Caki2 (cell line): ENCODE measurements at regions not wholly inside any gene's neighbourhood (a gene's known extent, or its start where the extent isn't known, plus 50 kb on each side); places are given as distances from the start of the nearest gene placed in this dataset.
"Not testable (repeated sequence)": the region's sequence is repeated elsewhere in the genome, so short reads cannot be mapped to it uniquely, and the experiment has no call there.

Experiments
- DNase-seq: peaks from one replicate; pipeline ENCODE4 v3.0.0-alpha.2; 2015; ENCODE audit warnings: low read depth
- in situ Hi-C: cut with HindIII; loops from 2 replicates; pipeline ENCODE4 v1.10.0; 2016; ENCODE audit warnings: low sequenced_read_pairs, low pct_unique_long_range_greater_than_20kb, mixed read lengths

DNA sequence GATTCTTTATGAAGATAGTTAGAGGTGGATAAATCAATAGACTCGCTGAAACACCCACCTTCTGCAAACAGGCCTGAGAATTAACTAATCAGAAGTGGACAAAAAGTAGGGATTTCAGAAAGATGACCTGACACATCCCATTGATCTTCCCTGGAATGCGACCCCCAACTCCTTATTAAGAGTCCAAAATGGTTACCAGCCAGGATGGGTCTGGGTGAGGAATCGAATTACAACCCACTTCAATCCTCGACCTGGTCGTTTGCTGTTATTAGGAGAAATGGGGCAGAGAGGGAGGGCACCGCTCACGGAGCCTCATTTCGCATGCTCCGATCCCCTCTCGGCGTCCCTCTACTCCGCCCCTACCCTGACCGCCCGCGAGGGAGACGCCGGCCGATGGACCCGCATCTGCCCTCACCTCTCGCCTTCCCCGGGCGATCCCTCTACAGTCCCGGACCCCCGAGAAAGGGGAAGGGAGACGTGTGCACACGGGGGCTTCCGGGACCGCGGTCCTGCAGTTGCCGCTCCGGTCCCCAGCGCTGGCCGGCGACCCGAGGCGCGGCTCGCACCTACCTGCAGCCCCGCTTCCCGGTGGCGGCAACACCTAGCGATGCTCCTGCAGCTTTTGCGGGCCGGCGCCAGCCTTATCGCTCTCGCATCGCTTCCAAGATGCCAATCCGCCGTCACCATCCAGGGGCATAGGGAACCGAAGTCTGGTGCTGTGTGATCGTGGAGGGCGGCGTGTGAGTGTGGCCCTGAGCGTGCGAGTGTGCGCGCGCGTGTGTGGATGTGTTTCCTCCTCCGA is 69.3 kb upstream of the USP15 start:
- in situ Hi-C loops: no loop called here
- no peak for DNase-seq

- in situ Hi-C loops: no loop called here
- DNase-seq: no peak
Measured at GRCh38 chr12:62191491-62192179, 68.6 kb upstream of the USP15 start.

DNA sequence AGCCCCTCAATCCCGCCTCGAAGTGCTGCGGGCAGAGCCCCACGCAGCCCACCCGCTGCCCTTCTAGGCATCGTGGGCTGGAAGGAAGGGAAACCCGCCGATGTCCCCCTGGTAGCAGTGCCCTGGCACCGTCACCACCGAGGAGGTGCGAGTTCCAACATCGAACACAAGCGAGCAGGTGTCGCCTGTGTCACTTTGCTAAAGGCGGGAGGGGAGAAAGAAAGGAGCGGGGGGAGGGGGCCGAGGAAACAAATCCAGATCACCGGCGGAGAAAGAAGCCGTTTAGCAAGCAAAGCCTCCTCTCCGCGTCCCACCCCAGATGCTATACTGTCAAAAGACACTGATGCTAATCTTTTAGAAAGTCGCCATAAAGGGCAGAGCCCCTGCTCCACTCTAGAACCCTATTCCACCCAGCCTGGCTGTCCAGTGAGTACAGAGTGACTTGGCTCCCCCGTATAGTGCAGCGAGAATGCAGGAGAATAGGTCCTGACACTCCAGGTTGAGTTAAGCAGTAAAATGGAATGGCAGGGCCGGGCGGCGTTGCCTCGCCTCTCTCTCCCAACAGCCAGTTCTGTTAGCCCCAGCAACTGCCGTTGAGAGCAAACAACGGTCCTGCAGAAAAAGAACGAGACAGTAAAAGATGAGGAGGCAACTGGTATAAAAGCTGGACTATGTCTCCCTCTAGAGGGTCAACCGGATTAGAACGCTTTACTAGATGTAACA is 67.9 kb upstream of the USP15 start:
- DNase-seq: peak; percentile 67
- in situ Hi-C loops: no loop called here

DNA sequence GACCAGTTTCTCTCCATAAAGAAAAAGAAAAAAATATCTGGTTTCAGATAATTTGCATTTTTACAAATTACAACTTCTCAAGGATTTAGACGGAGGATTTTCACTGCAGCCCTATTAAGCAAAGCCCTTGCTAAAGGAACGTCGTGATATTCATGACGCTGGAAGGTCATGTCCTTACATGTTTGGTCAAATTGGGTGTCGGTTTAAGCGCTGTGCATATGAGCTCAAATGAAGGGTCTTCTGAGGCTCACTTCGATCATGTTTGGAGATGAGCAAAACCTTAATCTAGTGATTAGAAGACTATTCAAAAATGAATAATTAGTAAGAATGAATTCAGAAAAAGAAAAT is 67.3 kb upstream of the USP15 start:
- in situ Hi-C loops: no loop called here
- no peak for DNase-seq

GRCh38 chr12:62194031-62194430 is 66.2 kb upstream of the USP15 start:
- DNase-seq: no peak
- in situ Hi-C loops: no loop called here

DNA sequence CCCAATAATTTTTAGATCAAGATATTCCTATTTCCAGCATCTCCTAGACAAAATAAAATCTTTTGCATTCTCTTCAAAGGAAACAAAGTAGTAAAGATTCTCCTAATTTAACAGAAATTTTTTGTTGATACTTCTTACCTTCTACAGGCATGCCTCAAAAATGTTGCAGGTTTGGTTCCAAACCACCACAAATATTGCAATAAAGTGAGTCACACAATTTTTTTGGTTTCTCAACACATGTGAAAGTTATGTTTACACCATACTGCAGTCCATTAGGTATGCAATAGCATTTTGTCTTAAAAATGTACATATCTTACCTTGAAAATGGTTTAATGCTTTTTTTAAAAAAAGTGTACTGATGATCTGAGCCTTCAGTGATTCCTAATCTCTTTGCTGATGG is 65.6 kb upstream of the USP15 start:
- no peak for DNase-seq
- in situ Hi-C loops: no loop called here

GRCh38 chr12:62196146-62196545 is 64.1 kb upstream of the USP15 start:
- in situ Hi-C loops: no loop called here
- DNase-seq: no peak

DNA sequence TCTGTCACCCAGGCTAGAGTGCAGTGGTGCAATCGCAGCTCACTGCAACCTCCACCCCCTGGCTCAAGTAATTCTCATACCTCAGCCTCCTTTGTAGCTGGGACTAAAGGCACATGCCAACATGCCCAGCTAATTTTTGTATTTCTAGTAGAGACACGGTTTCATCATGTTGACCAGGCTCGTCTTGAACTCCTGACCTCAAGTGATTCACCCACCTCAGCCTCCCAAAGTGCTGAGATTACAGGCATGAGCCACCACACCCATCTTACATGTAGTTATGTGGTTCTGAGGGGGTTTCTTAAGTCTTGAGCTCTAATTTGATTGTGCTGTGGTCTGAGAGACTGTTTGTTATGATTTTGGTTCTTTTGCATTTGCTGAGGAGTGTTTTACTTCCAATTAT is 57.3 kb upstream of the USP15 start:
- DNase-seq, in situ Hi-C loops: not testable (repeated sequence)

- DNase-seq: no peak
- in situ Hi-C loops: no loop called here
Measured at GRCh38 chr12:62205346-62205745, 54.9 kb upstream of the USP15 start.

DNA sequence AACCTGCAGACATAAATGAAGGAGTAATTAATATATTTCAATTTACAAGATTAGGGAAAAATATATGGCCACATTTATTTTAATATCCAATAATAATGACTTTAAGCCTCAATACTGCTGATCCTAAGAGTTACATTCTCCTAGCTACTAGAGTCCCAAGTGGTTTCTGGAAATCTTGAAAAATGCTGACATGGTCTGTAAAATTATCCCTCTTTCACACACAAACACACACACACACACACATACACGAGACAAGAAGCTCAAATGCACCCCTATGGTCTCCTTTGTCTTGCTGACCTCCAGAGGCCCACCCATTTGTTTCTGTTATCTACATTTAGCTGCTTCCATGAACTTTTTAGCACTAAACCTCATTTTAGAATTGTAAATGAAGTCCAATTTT is 53.0 kb upstream of the USP15 start:
- in situ Hi-C loops: no loop called here
- DNase-seq: no peak
